Right atrium auricular region (tissue), 2 donors: ENCODE measurements at regions not wholly inside any gene's neighbourhood (a gene's known extent, or its start where the extent isn't known, plus 50 kb on each side); places are given as distances from the start of the nearest gene placed in this dataset.

Source experiments
- DNase-seq: peaks from one replicate; pipeline ENCODE4 v3.0.0-alpha.2; 2019; ENCODE audit warnings: low spot score
- H3K27ac ChIP-seq, 2 donors: fragments of 200-600 bp; sonication (generic); 1 replicate in 1 of 2; 2 replicates in 1 of 2; pipeline ENCODE4 v1.5.1; 2016 to 2019
- H3K27me3 ChIP-seq, 2 donors: fragments of 200-600 bp; sonication (generic); one replicate each; pipeline versions ENCODE4 v1.5.1 to v1.6.0; 2017 to 2019
- H3K36me3 ChIP-seq: fragments of 200-600 bp; sonication (generic); one replicate; pipeline ENCODE4 v1.5.1; 2016
- H3K4me1 ChIP-seq, 2 donors: fragments of 200-600 bp; sonication (generic); one replicate each; pipeline versions ENCODE4 v1.5.1 to v1.6.0; 2017 to 2019
- H3K4me3 ChIP-seq, 2 donors: fragments of 200-600 bp; sonication (generic); 1 replicate in 1 of 2; 2 replicates in 1 of 2; pipeline ENCODE4 v1.5.1; 2017 to 2019; ENCODE audit warnings: mild to moderate bottlenecking in 1 of 2, moderate library complexity in 1 of 2
- H3K9me3 ChIP-seq, 2 donors: fragments of 200-600 bp; sonication (generic); one replicate each; pipeline ENCODE4 v1.5.1; 2019
- TF ChIP-seq, protein P1 (sequence below), 2 donors: fragments of 200-600 bp; sonication (generic); IDR thresholded peaks; one replicate each; pipeline ENCODE4 v1.5.1; 2019; ENCODE audit warnings: antibody characterized with exemption in 2 of 2

GRCh38 chr2:194257095-194257494, 1399.9 kb upstream of the SLC39A10 start:
- no peaks in the 10 kb centered on the region for H3K36me3 ChIP-seq
- H3K27me3 ChIP-seq = no peaks in the 10 kb centered on the region
- TF ChIP-seq, protein P1, sequence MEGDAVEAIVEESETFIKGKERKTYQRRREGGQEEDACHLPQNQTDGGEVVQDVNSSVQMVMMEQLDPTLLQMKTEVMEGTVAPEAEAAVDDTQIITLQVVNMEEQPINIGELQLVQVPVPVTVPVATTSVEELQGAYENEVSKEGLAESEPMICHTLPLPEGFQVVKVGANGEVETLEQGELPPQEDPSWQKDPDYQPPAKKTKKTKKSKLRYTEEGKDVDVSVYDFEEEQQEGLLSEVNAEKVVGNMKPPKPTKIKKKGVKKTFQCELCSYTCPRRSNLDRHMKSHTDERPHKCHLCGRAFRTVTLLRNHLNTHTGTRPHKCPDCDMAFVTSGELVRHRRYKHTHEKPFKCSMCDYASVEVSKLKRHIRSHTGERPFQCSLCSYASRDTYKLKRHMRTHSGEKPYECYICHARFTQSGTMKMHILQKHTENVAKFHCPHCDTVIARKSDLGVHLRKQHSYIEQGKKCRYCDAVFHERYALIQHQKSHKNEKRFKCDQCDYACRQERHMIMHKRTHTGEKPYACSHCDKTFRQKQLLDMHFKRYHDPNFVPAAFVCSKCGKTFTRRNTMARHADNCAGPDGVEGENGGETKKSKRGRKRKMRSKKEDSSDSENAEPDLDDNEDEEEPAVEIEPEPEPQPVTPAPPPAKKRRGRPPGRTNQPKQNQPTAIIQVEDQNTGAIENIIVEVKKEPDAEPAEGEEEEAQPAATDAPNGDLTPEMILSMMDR (IDR thresholded peaks at IDR 0.05) = no peak
- H3K9me3 ChIP-seq = no peaks in the 10 kb centered on the region
- H3K4me1 ChIP-seq = no peaks in the 10 kb centered on the region
- H3K27ac ChIP-seq = no peak overlapping the region
- no peak for DNase-seq
- no peak overlapping the region for H3K4me3 ChIP-seq

DNA sequence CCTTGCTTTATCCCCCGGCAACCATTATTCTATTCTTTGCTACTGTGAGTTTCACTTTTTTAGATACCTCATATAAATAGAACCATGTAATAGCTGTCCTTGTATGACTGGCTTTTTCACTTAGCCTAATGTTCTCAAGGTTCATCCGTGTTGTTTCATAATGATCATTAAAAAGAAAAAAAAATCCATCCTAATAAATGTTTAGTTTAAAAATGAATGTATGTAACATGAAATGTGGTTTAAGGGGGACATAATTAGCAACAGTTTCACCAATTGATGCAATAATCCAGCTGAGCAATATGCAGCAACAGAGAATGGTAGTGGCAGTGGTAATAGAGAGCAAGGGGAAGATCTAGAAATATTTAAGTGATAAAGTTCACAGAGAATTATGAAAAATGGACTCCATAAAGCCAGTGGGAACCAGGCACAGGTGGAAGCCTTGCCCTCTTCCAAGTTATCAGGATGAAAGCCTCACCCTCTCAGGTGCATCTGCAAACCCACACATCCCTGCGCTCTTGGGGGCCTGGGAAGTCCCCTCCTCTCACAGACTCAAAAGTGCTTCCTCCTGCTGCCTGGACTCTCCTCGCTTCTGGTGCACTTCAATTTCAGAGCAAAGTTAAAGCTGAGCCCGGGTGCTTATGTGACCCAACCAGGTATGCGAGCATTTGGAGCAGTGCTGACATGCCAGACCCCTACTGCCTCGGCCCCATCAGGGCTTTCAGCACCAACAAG, 1403.3 kb upstream of the SLC39A10 start:
- no peak overlapping the region for H3K27ac ChIP-seq
- TF ChIP-seq, protein P1 (IDR thresholded peaks at IDR 0.05) = no peak

DNA sequence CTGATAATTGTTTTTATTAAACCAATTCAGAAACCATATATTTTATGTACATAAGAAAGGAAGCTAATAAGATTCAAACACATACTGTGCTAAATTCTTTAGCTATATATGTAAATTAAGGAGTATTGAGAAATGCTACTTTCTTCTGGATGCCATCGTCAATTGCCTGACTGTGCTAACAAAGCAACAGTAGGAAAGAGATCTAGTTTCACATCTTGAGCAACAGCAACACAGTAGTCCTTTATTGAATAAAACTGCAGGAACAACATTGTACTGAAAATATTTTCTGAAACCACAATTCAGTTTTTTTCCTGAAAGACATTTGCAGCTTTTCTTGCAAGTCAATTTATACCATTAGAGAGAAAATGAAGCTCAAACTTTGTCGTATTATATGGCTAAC, 1404.9 kb upstream of the SLC39A10 start:
- H3K4me1 ChIP-seq = no peaks in the 10 kb centered on the region
- TF ChIP-seq, protein P1 (IDR thresholded peaks at IDR 0.05) = no peak
- no peak overlapping the region for H3K27ac ChIP-seq
- DNase-seq = no peak
- no peak overlapping the region for H3K4me3 ChIP-seq
- no peaks in the 10 kb centered on the region for H3K36me3 ChIP-seq
- H3K9me3 ChIP-seq = no peaks in the 10 kb centered on the region
- no peaks in the 10 kb centered on the region for H3K27me3 ChIP-seq

More for the DNA sequence above, 1403.3 kb upstream of the SLC39A10 start:
- no peak overlapping the region for H3K4me3 ChIP-seq
- H3K36me3 ChIP-seq = no peaks in the 10 kb centered on the region
- H3K27me3 ChIP-seq = no peaks in the 10 kb centered on the region
- no peaks in the 10 kb centered on the region for H3K9me3 ChIP-seq
- H3K4me1 ChIP-seq = no peaks in the 10 kb centered on the region
- no peak for DNase-seq

- Histone ChIP-seq H3K36me3 (no peaks in the 10 kb centered on the region), H3K4me3 (no peak overlapping the region), H3K27ac (no peak overlapping the region), H3K4me1 (no peaks in the 10 kb centered on the region), H3K9me3 (no peaks in the 10 kb centered on the region), H3K27me3 (no peaks in the 10 kb centered on the region)
- no peak for DNase-seq
- TF ChIP-seq, protein P1 (IDR thresholded peaks at IDR 0.05) = no peak
These were observed 1424.4 kb upstream of the SLC39A10 start for GRCh38 chr2:194232600-194232999.

GRCh38 chr2:194223218-194223617, 1433.8 kb upstream of the SLC39A10 start:
- H3K9me3 ChIP-seq = no peaks in the 10 kb centered on the region
- TF ChIP-seq, protein P1 (IDR thresholded peaks at IDR 0.05) = no peak

GRCh38 chr2:194214192-194214591, 1442.8 kb upstream of the SLC39A10 start:
- Histone ChIP-seq H3K27ac (no peak overlapping the region), H3K36me3 (no peaks in the 10 kb centered on the region), H3K9me3 (no peaks in the 10 kb centered on the region), H3K4me3 (no peak overlapping the region), H3K27me3 (no peaks in the 10 kb centered on the region), H3K4me1 (no peaks in the 10 kb centered on the region)
- DNase-seq = no peak
- TF ChIP-seq, protein P1 (IDR thresholded peaks at IDR 0.05) = no peak

More at GRCh38 chr2:194223218-194223617, 1433.8 kb upstream of the SLC39A10 start:
- no peaks in the 10 kb centered on the region for H3K4me1 ChIP-seq
- no peak for DNase-seq
- no peaks in the 10 kb centered on the region for H3K36me3 ChIP-seq
- no peaks in the 10 kb centered on the region for H3K27me3 ChIP-seq
- H3K27ac ChIP-seq = no peak overlapping the region
- H3K4me3 ChIP-seq = no peak overlapping the region
